AG09319 (cell line): ENCODE measurements at regions not wholly inside any gene's neighbourhood (a gene's known extent, or its start where the extent isn't known, plus 50 kb on each side); places are given as distances from the start of the nearest gene placed in this dataset.

ENCODE experiments used
- DNase-seq: peaks from one replicate; pipeline ENCODE4 v3.0.0-alpha.2; 2010; ENCODE audit warnings: low read depth; ENCODE audit errors: extremely low read depth
- TF ChIP-seq, protein P1 (sequence below): IDR thresholded peaks from 2 replicates; pipeline ENCODE4 v1.5.1; 2011; ENCODE audit warnings: low read depth, mild to moderate bottlenecking, inconsistent platforms, low read length, moderate library complexity

DNA sequence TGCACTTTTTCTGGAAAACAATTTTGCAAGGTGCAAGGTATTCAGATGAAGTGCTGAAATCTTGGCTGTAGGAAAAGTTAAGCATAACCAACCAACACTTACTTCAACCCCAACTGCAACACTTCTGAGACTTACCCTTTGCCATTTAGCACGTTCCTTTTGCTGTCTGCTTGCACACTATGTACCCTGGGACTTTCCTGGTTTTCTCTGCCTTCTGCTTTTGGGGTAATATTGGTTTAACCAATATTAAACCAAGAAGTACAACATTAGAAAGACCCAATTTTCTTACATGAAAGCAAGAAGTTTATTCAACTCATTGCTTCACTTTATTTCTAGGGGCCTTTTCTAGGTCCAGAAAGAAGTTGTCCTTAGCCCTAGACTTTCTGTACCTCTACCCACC is 193.0 kb downstream of the HLX start:
- TF ChIP-seq, protein P1, sequence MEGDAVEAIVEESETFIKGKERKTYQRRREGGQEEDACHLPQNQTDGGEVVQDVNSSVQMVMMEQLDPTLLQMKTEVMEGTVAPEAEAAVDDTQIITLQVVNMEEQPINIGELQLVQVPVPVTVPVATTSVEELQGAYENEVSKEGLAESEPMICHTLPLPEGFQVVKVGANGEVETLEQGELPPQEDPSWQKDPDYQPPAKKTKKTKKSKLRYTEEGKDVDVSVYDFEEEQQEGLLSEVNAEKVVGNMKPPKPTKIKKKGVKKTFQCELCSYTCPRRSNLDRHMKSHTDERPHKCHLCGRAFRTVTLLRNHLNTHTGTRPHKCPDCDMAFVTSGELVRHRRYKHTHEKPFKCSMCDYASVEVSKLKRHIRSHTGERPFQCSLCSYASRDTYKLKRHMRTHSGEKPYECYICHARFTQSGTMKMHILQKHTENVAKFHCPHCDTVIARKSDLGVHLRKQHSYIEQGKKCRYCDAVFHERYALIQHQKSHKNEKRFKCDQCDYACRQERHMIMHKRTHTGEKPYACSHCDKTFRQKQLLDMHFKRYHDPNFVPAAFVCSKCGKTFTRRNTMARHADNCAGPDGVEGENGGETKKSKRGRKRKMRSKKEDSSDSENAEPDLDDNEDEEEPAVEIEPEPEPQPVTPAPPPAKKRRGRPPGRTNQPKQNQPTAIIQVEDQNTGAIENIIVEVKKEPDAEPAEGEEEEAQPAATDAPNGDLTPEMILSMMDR = no peak
- DNase-seq = no peak

DNA sequence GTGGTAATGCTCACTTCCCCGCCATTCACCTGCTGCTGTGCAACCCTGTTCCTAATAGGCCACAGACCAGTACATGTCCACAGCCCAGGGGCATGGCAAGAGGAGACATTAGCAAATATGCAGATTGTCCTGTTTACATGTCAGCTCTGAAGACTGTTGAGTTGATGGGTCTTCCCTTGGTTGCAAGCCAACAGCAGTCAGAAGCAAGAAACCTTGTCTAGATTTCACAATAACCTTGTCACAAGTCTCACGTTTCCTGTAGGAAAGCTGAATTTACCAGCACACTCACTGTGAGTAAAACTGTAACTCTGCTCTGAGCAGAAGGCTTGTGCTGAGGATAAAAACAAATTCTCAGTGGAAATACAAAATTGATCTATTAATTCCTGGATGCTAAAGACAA is 195.1 kb downstream of the HLX start:
- no peak for DNase-seq
- TF ChIP-seq, protein P1 = no peak

DNA sequence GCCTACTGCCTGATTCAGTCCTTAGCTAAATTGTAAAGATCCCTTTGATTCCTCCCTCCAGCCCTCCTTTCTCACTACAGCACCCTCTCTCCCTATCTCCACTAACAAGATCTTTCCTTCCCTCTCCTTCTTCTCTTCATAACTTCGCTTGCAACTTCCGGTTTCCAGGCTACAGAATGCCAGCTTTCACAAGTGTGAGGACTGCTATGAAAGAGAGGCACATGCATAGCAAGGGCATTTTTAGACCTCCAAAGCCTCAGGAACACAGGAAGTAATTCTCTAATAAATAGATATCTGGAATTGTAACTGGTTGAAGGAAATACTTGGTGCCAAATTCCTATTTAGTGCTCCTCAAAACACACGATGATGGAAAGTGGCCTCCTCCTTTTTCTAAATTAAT is 196.7 kb downstream of the HLX start:
- DNase-seq = no peak
- TF ChIP-seq, protein P1 = no peak

DNA sequence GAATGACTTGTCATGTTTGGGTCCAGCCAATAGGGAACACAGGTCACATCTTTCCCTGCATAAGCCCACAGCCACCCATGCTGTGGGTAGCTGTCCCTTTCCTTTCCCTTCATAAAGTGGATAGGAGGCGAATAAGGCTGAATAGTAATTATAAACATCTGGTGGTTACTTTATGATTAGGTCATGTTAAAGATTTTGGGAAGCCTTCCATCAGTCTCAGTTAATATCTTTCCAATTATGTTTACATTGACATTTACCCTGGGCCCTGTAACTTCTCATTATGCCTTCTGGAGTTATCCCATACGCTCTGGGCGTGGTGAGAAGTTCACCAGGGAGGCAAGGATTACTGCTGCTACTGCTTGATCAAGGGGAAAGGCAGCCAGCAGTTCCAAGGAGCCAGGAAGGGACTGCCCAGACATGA is 197.2 kb downstream of the HLX start:
- TF ChIP-seq, protein P1 = no peak
- DNase-seq = no peak

DNA sequence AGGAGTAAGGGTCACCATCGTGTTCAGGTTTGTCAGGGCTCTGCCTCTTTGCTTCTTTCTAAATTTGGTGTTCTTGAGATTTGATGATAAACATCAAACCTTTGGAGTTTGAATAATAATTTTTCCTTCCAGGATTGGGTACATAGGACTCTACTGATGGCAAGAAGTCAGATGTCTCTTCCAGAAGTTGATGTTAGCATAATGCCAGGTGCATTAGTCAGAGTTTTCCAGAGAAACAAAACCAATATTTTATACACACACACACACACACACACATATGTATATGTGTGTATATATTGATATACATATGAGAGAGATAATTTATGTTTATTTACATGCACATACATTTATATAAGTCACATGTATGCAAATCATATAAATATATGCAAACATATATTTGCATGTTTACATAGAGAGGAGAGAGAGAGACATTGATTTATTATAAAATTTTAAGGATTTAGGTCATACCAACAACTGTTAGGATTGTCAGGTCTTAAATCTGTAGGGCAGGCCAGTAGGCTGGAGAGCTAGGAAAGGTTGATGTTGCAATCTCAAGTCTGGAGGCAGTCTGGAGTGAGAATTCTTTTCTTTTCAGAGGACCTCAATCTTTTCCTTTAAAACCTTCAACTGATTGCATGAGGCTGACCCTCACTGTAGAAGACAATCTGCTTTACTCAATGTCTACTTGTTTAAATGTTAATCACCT is 199.2 kb downstream of the HLX start:
- no peak for DNase-seq
- TF ChIP-seq, protein P1 = no peak

DNA sequence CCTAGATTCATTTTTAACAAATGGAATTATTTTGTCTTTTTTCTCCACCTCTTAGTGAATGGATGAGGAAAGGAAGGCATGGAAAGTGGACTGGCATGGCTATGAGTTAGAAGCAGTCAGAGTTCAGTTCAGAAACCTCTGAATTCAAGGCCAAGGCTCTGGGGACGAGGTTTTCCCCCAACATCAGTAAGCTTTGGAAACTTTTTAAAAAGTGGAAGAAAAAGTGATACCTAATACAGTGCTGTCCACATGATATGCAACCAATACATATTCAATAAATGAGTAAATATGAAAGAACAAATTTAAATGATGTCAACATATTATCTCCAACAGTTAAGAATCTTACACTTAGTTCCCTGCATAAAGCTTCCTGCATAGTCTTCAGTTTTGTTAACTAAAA is 204.7 kb downstream of the HLX start:
- TF ChIP-seq, protein P1 = no peak

DNA sequence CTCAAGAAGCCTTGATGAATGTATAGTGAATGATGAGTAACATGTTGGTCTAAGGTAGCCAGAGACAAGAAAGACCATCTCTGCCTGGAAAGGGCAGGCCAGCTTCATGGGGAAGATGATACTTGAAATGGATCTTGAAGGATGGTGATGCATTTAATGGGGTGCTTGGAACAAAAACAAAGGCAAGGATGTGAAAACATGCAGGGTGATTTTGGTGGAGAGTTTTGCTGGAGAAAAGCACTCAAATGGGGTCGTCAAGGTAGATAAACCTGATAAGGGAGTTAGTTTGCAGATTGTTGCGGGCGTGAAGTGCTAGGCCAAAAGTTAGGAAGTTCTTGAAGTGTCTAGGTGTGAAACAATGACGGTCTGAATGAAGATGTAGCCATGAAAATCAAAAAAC is 205.4 kb downstream of the HLX start:
- no peak for DNase-seq
- TF ChIP-seq, protein P1 = no peak

More for the DNA sequence above, 204.7 kb downstream of the HLX start:
- no peak for DNase-seq
